HG02852 (cell line): ENCODE measurements at regions not wholly inside any gene's neighbourhood (a gene's known extent, or its start where the extent isn't known, plus 50 kb on each side); places are given as distances from the start of the nearest gene placed in this dataset.
"Not testable (repeated sequence)": the region's sequence is repeated elsewhere in the genome, so short reads cannot be mapped to it uniquely, and the experiment has no call there.

ENCODE experiments used
- ATAC-seq: cut with Tn5 transposase; IDR thresholded peaks from one replicate; pipeline ENCODE4 v1.9.1; 2021; ENCODE audit warnings: mild to moderate bottlenecking, moderate library complexity; ENCODE audit not compliant: unreplicated experiment

DNA sequence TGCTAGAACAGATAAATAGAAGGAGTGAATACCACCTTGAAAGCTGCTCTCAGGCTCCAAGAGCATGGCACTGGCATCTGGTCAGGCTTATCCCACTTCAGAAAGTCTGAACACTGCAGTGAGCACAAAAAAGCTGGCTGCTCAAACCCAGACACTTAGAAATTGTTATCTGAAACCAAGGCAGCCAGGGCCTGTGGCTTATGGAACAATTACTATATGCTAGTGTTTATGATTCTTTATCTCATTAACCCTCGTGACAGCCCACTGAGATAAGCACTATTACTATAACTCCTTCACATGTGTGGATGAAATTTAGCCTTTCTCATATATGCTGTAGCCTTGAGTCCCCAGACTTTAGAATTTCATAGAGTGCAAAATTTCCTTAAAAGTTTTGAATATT is 400.2 kb downstream of the RAB38 start:
- ATAC-seq = no peak

DNA sequence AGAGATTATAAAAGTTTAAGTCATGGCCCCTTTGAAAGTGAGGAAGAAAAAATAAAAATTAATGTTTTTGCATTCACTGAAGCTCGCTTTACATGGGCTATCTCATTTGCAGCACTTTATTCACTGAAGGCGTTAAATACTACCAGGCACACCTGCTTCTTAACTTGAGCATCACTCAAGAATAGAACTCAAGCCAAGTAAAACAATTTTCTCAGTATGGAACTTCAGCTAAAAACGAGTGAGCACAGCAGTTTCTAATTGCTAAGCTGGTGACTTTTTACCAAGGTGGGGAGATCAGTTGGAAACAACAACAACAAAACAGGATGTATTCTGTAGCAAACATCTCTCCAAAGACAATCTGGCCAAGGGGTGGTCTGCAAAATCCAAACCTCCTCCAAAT is 405.6 kb downstream of the RAB38 start:
- no peak for ATAC-seq

DNA sequence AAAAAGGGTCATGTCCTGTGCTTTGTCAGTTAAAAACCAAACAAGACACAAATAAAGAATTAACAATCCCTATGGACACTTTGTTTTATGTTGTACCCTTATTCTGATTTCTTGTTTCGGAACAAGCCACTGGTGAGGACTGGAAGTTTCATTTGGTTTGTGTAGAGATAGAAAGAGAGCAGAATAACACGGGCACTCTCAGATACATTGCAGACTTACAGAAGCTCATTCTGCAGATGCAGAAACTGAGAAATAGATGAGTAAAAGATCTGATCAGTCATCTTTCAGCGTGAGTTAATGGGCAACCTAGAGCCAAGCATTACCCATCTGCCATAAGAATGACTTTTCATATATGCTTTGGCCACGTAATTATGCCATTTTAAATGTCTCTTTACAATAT is 407.6 kb downstream of the RAB38 start:
- no peak for ATAC-seq

DNA sequence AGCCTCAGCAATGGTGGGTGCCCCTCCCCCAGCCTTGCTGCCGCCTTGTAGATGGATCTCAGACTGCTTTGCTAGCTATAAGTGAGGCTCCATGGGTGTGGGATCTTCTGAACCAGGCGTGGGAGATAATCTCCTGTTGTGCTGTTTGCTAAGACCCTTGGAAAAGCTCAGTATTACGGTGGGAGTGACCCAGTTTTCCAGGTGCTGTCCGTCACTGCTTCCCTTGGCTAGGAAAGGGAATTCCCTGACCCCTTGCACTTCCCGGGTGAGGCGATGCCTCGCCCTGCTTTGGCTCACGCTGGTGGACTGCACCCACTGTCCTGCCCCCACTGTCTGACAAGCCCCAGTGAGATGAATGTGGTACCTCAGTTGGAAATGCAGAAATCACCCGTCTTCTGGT is 411.2 kb downstream of the RAB38 start:
- not testable (repeated sequence) for ATAC-seq

DNA sequence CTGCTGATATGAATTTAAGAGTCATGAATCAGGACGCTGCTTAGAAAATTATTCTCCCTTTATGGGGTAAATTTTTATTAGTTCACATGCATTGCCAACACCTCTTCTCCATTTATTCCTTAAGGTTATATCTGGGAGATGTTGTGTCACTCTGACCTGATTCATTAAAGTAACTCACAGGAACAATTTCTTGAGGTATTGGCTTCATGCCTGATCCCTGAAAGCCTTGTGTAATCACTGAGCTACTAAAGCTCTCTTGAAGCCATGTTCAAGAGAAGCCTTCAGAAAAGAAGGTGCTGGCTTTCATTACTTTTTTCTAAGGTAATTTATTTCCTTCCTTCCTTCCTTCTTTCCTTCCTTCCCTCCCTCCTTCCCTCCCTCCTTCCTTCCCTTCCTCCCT is 420.6 kb downstream of the RAB38 start:
- no peak for ATAC-seq

DNA sequence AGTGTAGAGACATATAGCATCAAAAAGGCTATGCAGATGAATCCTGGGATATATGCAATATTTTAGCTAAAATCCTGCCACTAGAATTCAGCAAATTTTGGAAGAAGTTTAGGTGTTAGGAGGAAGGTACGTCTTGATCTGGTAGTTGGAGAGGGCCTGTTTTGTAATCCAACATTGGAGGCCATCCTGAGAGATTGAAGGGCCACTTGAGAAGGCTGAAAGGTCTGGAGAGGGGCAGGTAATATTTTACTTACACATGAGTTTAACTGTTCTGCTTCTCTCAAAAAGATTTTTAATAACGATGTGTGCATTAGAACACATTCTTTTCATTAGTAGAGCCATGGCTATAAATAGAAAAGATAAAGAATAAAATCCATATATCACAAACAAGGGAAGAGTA is 422.1 kb downstream of the RAB38 start:
- ATAC-seq = no peak

DNA sequence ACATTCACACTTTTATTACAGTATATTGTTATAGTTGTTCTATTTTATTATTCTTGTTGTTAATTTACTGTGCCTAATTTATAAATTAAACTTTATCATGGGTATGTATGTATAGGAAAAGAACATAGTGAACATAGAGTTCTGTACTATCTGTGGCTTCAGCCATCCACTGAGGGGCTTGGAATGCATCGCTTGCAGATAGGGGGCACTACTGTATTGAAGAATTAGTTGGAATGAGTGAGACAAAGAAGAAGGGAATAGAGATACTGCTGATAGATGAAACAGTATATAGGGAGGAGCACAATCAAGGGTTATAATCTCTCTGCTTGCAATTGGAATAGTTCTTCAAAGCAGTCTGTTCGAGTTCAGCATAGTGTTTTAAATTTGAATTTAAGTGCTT is 432.2 kb downstream of the RAB38 start:
- no peak for ATAC-seq

DNA sequence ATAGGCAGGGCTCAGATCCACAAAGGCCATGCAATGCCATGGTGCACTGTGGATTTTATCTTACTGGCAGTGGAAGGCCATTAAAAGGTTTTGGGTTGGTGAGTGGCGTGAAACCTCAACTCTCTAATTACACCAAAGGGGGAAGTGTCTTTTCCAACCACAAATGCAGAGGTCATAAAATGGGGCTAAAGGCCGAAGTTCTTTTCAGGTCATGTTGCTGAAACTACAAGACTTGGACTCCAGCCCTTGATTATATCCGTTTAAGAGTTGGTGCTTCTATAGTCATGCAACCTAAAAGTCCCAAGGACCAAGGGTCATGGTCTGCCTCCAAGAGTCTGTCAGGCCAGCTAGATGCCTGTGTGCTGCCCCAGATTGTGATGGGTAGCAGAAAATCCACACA is 434.3 kb downstream of the RAB38 start:
- ATAC-seq = no peak

DNA sequence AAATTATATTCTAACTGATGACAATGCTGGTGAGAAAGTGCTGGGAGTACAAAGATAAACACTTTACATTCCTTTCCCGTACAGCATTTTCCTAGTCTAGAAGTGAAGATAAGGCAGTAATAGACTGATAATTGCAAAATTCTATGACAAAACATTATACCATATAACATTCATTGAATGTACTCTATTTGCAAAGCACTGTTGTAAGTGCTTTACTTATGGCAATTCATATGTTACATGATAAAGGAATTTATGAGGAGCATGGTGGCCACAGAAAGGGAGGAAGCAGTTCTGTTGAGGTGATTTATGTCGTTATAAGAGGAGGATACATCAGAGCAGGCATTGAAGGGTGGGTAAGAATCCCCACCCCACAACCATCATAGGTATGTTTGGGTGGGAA is 434.8 kb downstream of the RAB38 start:
- ATAC-seq = no peak

DNA sequence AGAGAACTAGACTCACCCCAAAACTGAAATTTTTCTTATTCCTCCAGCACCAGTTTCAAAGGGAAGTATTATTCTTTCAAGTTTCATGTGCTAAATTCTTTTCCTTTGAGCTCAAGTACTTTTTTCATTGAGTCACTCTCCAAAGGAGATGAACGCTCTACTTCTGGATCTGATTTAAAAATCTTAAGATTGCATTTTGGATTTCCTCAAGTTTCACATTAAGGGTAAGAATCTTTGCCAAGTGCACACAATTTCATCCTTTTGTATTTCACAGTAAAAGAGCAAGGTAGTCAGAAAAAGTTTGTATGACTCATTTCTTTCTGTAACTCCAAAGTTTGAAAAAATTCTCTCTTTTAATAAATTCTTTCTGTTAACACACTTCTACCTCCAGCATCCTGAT is 435.5 kb downstream of the RAB38 start:
- ATAC-seq = no peak

DNA sequence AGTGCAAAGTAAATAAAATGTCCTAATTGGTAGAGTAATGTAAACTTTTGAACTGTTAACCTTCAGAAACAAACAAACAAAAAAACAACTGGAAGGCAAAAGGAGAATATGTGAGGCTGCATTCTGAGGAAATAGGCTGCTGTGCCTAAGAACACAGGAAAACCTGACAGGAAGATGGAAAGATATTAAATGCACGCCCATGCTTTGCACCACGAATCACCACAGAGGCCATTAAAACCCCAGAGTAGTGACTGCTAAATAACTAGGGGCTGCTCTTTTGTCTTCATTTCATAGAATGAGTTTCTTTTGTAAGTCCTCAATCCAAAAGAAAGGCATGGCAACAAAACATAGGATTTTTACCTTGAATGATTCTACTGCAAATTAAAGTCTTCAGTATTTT is 436.0 kb downstream of the RAB38 start:
- ATAC-seq = no peak

DNA sequence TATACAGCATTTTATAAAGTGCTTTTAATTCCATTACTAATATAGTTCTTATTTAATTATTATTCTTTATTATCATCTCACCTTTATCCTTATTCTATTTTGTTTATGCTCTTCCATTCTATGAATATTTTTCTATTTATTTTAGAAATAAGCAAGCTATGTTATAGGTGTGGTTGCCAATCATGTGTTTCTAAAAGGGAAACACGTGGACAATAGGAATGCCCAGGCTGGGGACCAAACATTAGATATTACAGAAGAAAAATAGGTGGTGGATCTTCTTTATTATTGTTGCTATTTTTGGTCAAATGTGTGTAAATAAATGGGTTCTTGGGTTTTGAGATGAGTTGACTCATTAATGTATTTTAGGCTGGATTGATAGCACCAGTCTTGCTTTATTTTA is 438.3 kb downstream of the RAB38 start:
- ATAC-seq = no peak

DNA sequence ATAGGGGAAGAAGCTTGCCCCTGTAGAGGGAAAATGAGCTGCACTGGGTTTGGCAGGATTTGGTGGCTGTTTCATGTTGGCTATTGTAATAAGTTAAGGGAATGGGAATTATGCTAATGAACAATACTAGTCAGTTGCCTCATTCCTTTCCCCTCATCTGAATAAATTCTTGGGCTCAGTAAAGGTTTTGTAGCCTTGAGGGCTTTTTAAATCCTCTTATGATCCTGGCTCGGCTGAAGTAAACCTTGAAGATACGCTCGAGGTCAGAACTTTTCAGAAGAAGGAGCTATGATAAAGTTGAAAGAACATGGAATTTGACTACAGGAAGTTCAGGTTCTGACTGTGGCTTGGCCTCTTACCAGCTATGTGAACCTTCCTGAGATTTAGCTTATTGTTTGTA is 448.7 kb downstream of the RAB38 start:
- ATAC-seq = no peak

DNA sequence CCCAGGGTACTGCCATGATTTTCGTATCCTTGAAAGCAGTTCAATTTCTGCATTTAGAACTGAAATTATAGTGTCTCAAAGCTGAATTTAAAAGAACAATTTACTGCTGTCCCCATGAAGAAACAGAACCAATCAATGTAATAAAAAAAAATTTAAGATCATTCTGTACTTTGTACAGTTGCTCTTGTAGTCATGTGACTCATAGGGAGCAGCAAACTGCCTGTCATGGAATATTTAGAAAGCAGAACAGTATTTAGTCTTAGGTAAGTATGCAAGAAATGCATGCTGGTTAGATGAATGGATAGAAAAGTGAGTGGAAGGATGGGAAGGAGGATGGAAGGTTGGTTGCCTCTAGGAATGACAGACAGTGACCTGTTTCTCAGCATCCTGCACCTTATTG is 450.9 kb downstream of the RAB38 start:
- no peak for ATAC-seq

DNA sequence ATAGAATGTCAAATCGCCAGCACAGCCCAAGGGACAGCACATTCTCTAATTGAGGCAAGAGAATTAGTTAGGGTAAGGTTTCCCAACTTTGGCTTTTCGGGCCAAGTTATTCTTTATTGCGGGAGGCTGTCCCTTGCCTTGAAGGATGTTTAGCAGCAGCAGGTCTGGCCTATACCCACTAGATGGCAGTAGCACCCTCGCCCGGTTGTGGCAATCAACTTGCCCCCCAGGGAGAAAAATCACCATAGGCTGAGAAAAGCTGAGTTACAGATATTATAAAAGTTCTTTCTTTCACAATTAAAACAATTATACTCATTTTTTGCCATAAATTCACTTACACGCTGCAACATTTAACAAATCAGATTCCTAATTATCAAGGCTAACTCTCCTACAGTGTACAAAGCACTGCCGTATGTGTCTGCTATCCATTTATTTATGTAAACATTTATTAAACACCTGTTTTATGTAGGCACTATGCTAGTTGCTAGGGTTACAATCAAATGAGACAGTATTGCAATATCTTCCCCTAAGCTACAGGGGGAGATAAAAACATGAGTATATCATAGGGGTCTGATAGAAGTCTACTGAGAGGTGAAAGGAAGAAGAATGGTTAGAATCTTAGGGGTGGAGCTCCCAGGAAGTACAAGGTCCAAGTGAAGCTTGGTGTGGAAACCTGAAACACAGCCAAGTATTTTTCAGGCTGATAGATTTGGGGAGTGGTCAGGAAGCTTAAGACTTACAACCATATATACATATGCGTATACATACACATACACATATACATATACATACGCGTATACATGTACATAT is 452.3 kb downstream of the RAB38 start:
- ATAC-seq = peak; percentile 70

DNA sequence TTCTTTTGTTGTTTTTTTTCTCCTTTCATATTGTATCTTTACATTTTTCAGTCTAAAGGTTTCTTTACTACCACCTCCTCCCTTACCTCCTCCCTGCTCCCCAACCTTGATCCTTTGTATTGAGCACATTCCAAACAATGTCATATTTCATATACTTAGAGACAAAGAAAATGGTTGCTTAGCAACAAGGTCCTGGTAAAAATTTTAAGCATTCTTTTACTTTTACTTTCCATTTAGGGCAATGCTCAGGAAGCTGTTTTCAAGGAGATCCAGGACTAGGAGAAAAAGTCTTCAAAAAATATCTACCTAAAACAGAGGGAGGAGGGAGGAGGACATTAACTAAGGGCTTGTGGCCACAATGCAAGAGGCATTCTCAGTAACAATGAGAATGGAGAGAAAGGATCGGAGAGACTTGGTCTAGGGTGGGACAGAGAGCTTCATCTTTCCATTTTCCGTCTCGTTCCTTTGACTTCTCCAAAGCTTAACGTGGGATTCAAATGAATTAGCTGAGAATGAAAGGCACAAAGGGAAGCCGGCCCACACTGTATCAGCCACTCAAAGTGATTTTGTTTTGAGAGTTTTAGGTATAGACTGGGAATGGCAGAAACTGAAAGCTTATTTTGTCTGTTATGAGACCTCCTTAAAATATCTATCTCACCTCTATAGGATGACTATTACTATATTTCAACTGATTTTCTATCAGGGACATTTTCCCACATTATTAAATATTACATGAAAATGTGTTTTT is 455.7 kb downstream of the RAB38 start:
- no peak for ATAC-seq

DNA sequence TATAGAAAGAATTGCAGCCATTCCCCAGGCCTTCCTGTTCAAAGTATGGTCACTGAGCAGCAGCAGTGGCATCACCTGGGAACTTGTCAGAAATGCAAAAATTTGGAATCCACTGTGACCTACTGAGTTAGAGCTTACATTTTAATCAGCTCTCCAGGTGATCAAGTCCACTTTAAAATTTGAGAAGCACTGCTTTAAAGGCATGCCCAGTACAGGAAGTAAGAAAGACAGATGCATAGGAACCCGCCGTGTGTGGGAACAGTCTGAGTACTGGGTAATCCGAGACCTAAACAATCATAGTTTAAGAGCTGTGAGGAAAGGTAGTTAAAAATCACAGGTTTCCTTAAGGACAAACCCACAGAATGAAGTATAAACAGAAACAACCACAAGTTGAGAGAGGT is 462.4 kb downstream of the RAB38 start:
- no peak for ATAC-seq

DNA sequence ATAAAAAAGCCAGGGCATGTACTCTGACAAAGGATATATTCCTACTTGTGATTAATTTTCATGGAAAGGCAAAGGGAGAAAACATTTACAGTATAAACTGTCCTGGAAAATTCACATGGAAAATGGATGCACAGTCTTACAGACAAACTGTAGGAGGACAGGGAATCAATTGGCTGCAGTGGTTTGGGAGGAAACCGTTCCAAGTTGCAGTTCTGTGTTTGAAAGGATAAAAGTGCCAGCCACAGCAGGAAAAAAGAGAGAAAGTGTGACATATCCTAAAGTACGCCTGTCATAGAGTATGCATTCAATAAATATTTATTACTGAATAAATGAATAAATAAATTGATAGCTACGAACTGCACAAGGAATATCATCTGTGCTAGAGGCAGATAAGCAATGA is 462.9 kb downstream of the RAB38 start:
- no peak for ATAC-seq

DNA sequence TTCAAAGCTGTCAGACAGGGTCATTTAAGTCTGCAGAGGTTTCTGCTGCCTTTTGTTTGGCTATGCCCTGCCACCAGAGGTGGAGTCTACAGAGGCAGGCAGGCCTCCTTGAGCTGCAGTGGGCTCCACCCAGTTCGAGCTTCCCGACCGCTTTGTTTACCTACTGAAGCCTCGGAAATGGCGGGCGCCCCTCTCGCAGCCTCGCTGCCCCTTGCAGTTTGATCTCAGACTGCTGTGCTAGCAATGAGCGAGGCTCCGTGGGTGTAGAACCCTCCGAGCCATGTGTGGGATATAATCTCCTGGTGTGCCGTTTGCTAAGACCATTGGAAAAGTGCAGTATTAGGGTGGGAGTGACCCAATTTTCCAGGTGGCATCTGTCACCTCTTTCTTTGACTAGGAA is 471.7 kb downstream of the RAB38 start:
- not testable (repeated sequence) for ATAC-seq

DNA sequence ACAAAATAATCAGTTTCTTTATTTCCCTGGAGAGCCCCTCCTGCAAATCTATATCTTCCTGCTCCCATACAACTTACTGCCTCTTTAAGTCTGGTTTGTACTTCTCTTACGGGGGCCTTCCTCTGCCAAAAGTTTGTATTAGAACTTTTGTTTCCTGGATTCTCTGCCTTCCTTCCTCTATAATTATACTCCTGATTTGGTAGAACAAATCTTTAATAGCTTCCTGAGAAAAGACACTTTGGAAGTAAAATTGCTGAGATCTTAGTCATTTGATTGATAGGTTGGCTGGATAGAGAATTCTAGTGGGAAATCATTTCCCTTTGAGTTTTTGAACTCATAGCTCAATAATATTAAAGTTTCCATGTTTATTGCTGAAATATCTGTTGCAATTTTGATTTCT is 499.2 kb downstream of the RAB38 start:
- no peak for ATAC-seq

DNA sequence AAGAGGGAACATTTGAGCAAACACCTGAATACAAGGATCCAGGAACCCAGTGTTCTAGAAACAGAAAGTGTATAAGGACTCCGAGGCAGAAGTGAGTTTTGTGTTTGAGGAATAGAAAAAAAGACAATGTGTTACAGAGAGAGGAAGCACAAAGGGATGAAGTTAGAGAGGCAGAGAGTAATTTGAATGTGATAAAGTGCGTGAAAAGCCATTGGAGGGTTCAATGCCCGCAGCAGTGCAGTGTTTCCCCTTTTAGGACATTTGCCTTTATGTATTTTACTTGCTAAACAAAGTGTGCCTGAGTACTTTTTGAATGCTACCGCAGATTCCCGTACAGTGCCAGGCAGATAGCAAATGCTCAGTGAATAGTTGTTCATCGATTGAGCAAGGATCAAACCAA is 508.5 kb downstream of the RAB38 start:
- no peak for ATAC-seq

DNA sequence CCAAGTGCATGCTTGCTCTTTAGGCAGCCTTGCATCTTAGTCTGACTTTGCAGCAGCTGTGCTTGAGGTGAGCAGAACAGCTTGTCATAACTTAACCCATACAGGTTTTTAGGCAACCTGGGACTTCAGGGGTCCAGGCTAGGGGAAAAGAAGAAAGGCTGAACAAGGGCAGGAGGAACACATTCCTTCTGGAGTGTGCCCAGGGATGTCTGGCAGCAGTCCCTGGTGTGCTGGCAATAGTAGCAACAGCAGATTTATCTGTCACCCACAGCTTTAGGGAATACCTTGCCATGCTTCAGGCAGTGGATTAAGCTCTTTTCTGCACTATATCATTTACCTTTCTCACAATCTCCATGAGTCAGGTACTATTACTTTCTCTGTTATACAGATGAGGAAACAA is 513.0 kb downstream of the RAB38 start:
- ATAC-seq = no peak
